ENCODE measurements at regions not wholly inside any gene's neighbourhood (a gene's known extent, or its start where the extent isn't known, plus 50 kb on each side); places are given as distances from the start of the nearest gene placed in this dataset.

GRCh38 chr9:75490326-75490725 lies 400.1 kb upstream of the PCSK5 start:
- TF ChIP-seq YY1 (IDR thresholded peaks at IDR 0.05; ENCODE audit: insufficient read depth, insufficient read length) (no peak), SUZ12 (IDR thresholded peaks at IDR 0.05; ENCODE audit: extremely low read depth, insufficient read depth, insufficient read length) (no peak)

All from NT2/D1 (cell line).